Lower leg skin (tissue), 3 donors: ENCODE measurements at regions not wholly inside any gene's neighbourhood (a gene's known extent, or its start where the extent isn't known, plus 50 kb on each side); places are given as distances from the start of the nearest gene placed in this dataset.

Experiments used
- POLR2A ChIP-seq, 2 donors: fragments of 450-650 bp; IDR thresholded peaks; one replicate each; pipeline ENCODE4 v1.6.1; 2016 to 2017; ENCODE audit warnings: antibody characterized with exemption in 2 of 2, mild to moderate bottlenecking in 1 of 2, moderate library complexity in 1 of 2
- TF ChIP-seq, protein P1 (sequence below), 3 donors: fragments of 450-650 bp; IDR thresholded peaks; one replicate each; pipeline ENCODE4 v1.5.1; 2016; ENCODE audit warnings: antibody characterized with exemption in 3 of 3, mild to moderate bottlenecking in 3 of 3, moderate library complexity in 2 of 3

DNA sequence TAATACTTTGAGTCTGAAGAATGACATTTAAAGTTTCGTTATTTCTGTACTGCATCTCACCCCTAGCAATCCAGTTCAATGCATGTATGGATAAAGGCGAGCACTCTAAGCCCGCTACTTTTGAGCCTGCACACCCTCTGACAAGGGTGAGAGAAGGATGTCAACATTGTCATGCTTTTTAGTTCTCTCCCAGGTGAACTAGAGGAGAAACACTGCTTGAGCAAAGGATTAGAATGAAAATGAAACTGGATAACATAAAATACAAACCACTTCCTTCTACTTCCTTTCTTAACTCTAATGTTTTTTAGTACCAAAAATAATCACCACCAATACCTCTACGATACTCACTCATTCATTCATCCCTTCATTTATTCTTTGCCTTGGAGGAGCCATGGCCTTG is 588.7 kb upstream of the NR2F2 start:
- TF ChIP-seq, protein P1, sequence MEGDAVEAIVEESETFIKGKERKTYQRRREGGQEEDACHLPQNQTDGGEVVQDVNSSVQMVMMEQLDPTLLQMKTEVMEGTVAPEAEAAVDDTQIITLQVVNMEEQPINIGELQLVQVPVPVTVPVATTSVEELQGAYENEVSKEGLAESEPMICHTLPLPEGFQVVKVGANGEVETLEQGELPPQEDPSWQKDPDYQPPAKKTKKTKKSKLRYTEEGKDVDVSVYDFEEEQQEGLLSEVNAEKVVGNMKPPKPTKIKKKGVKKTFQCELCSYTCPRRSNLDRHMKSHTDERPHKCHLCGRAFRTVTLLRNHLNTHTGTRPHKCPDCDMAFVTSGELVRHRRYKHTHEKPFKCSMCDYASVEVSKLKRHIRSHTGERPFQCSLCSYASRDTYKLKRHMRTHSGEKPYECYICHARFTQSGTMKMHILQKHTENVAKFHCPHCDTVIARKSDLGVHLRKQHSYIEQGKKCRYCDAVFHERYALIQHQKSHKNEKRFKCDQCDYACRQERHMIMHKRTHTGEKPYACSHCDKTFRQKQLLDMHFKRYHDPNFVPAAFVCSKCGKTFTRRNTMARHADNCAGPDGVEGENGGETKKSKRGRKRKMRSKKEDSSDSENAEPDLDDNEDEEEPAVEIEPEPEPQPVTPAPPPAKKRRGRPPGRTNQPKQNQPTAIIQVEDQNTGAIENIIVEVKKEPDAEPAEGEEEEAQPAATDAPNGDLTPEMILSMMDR (IDR thresholded peaks at IDR 0.05), result no peak
- TF ChIP-seq POLR2A (IDR thresholded peaks at IDR 0.05), result no peak
